ENCODE measurements at regions not wholly inside any gene's neighbourhood (a gene's known extent, or its start where the extent isn't known, plus 50 kb on each side); places are given as distances from the start of the nearest gene placed in this dataset.

GRCh38 chr12:88844426-88844825 is 264.2 kb upstream of the KITLG start:
- TF ChIP-seq EZH2phosphoT487 (IDR thresholded peaks at IDR 0.05) = no peak
- TF ChIP-seq CTCF (IDR thresholded peaks at IDR 0.05) = no peak
